Head of caudate nucleus (tissue), 42 donors: ENCODE measurements at regions not wholly inside any gene's neighbourhood (a gene's known extent, or its start where the extent isn't known, plus 50 kb on each side); places are given as distances from the start of the nearest gene placed in this dataset.
A peak's percentile ranks its signal among the peaks of the same experiment; 100 is the strongest.
"Not testable (repeated sequence)": the region's sequence is repeated elsewhere in the genome, so short reads cannot be mapped to it uniquely, and the experiment has no call there.

Experiments used
- DNase-seq, 42 donors: peaks; one replicate each; pipeline versions ENCODE4 v3.0.0 to v3.0.0-alpha.2; 2020 to 2021; ENCODE audit warnings: mixed read lengths in 7 of 42
- intact Hi-C: fragments of 100-400 bp; cut with DNase I; formaldehyde crosslinking; loops from one replicate; pipeline ENCODE4 v1.15.0; 2022

- DNase-seq: no peak
- intact Hi-C loops: no loop called here
Measured at GRCh38 chr18:11480692-11481091, 128.7 kb upstream of the SLC35G4 start.

GRCh38 chr18:11479031-11479430 is 130.4 kb upstream of the SLC35G4 start:
- intact Hi-C loops, DNase-seq: not testable (repeated sequence)

- intact Hi-C loops: no loop called here
- DNase-seq: peak in 2 of 42 donors; percentile 4
Measured at GRCh38 chr18:11470941-11471340, 138.5 kb upstream of the SLC35G4 start.

GRCh38 chr18:11468617-11469016 is 140.8 kb upstream of the SLC35G4 start:
- no peak for DNase-seq
- intact Hi-C loops: no loop called here

- no peak for DNase-seq
- intact Hi-C loops: no loop called here
Measured at GRCh38 chr18:11468120-11468519, 141.3 kb upstream of the SLC35G4 start.

GRCh38 chr18:11467611-11468010 is 141.8 kb upstream of the SLC35G4 start:
- intact Hi-C loops: no loop called here
- no peak for DNase-seq

- DNase-seq: no peak
- intact Hi-C loops: no loop called here
Measured at GRCh38 chr18:11464129-11464528, 145.3 kb upstream of the SLC35G4 start.

GRCh38 chr18:11458447-11458846 is 150.9 kb upstream of the SLC35G4 start:
- intact Hi-C loops: no loop called here
- no peak for DNase-seq

- intact Hi-C loops, DNase-seq: not testable (repeated sequence)
Measured at GRCh38 chr18:11457853-11458252, 151.5 kb upstream of the SLC35G4 start.

GRCh38 chr18:11454040-11454439 is 155.4 kb upstream of the SLC35G4 start:
- no peak for DNase-seq
- intact Hi-C loops: no loop called here

- intact Hi-C loops, DNase-seq: not testable (repeated sequence)
Measured at GRCh38 chr18:11444169-11444568, 165.2 kb upstream of the SLC35G4 start.

- intact Hi-C loops: no loop called here
- no peak for DNase-seq
Measured at GRCh38 chr18:11437046-11437445, 172.3 kb upstream of the SLC35G4 start.

- DNase-seq: no peak
- intact Hi-C loops: no loop called here
Measured at GRCh38 chr18:11432360-11432811, 177.0 kb upstream of the SLC35G4 start.

GRCh38 chr18:11429876-11430275 is 179.5 kb upstream of the SLC35G4 start:
- no peak for DNase-seq
- intact Hi-C loops: no loop called here

GRCh38 chr18:11425211-11425610 is 184.2 kb upstream of the SLC35G4 start:
- no peak for DNase-seq
- intact Hi-C loops: no loop called here

- intact Hi-C loops: no loop called here
- DNase-seq: no peak
Measured at GRCh38 chr18:11419338-11419737, 190.1 kb upstream of the SLC35G4 start.

GRCh38 chr18:11412811-11413210 is 196.6 kb upstream of the SLC35G4 start:
- DNase-seq: no peak
- intact Hi-C loops: no loop called here

- DNase-seq: no peak
- intact Hi-C loops: no loop called here
Measured at GRCh38 chr18:11411048-11411447, 198.3 kb upstream of the SLC35G4 start.

- intact Hi-C loops: no loop called here
Measured at GRCh38 chr18:11408555-11409065, 200.8 kb upstream of the SLC35G4 start.

GRCh38 chr18:11407940-11408339 is 201.5 kb upstream of the SLC35G4 start:
- intact Hi-C loops: no loop called here
- DNase-seq: no peak

More at GRCh38 chr18:11408555-11409065, 200.8 kb upstream of the SLC35G4 start:
- no peak for DNase-seq

- intact Hi-C loops: no loop called here
- DNase-seq: no peak
Measured at GRCh38 chr18:11405804-11406203, 203.6 kb upstream of the SLC35G4 start.

- intact Hi-C loops: no loop called here
- no peak for DNase-seq
Measured at GRCh38 chr18:11400703-11401102, 208.7 kb upstream of the SLC35G4 start.
